A673 (cell line): ENCODE measurements at regions not wholly inside any gene's neighbourhood (a gene's known extent, or its start where the extent isn't known, plus 50 kb on each side); places are given as distances from the start of the nearest gene placed in this dataset.

Source experiments
- EZH2 ChIP-seq: fragments of 200-600 bp; sonication (generic); IDR thresholded peaks from 2 replicates; pipeline ENCODE4 v1.6.1; 2017; ENCODE audit warnings: borderline replicate concordance, low read depth, mild to moderate bottlenecking, mixed read lengths, antibody characterized with exemption, low read length; ENCODE audit not compliant: poor library complexity, severe bottlenecking
- TF ChIP-seq, protein P1 (sequence below): fragments of 300-800, 200-600 bp; sonication (generic); conservative IDR thresholded peaks from 2 replicates; pipeline ENCODE4 v1.5.1; 2017; ENCODE audit warnings: low read depth, mild to moderate bottlenecking, antibody characterized with exemption, low read length, moderate library complexity, mixed read lengths

GRCh38 chr2:177317857-177318256 lies 53.3 kb upstream of the NFE2L2 start:
- TF ChIP-seq, protein P1, sequence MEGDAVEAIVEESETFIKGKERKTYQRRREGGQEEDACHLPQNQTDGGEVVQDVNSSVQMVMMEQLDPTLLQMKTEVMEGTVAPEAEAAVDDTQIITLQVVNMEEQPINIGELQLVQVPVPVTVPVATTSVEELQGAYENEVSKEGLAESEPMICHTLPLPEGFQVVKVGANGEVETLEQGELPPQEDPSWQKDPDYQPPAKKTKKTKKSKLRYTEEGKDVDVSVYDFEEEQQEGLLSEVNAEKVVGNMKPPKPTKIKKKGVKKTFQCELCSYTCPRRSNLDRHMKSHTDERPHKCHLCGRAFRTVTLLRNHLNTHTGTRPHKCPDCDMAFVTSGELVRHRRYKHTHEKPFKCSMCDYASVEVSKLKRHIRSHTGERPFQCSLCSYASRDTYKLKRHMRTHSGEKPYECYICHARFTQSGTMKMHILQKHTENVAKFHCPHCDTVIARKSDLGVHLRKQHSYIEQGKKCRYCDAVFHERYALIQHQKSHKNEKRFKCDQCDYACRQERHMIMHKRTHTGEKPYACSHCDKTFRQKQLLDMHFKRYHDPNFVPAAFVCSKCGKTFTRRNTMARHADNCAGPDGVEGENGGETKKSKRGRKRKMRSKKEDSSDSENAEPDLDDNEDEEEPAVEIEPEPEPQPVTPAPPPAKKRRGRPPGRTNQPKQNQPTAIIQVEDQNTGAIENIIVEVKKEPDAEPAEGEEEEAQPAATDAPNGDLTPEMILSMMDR = no peak
- no peak for TF ChIP-seq EZH2
